ENCODE measurements at regions not wholly inside any gene's neighbourhood (a gene's known extent, or its start where the extent isn't known, plus 50 kb on each side); places are given as distances from the start of the nearest gene placed in this dataset.

GRCh38 chr19:30123611-30124010 lies 181.6 kb downstream of the URI1 start:
- DNase-seq: no peak
- TF ChIP-seq EZH2 (optimal IDR thresholded peaks at IDR 0.05; ENCODE audit: low read depth, low read length) (no peak), CTCF (IDR thresholded peaks at IDR 0.05; ENCODE audit: low read length) (no peak), EZH2phosphoT487 (IDR thresholded peaks at IDR 0.05; ENCODE audit: low read length) (no peak)
- Histone ChIP-seq H3K9me2 (replicated peaks; ENCODE audit: insufficient read depth, low read length) (no peaks in the 10 kb centered on the region), H2AFZ (ENCODE audit: low read length) (no peak overlapping the region), H3K9ac (ENCODE audit: low read length) (no peak overlapping the region), H3K4me3 (ENCODE audit: low read length) (no peak overlapping the region), H3K27ac (ENCODE audit: low read length) (no peak overlapping the region), H3F3A (ENCODE audit: insufficient read depth, low read length) (no peaks in the 10 kb centered on the region), H3K9me3 (replicated peaks; ENCODE audit: insufficient read depth, low read length) (no peaks in the 10 kb centered on the region), H3K36me3 (replicated peaks; ENCODE audit: insufficient read depth, low read length) (no peaks in the 10 kb centered on the region), H3K27me3 (replicated peaks; ENCODE audit: insufficient read depth, low read length) (peaks cover 56% of the 10 kb centered on the region), H3K4me1 (ENCODE audit: low read length) (no peaks in the 10 kb centered on the region), H4K20me1 (ENCODE audit: insufficient read depth, low read length) (no peaks in the 10 kb centered on the region), H3K4me2 (ENCODE audit: low read depth, low read length) (no peak overlapping the region), H3K79me2 (ENCODE audit: low read length) (no peaks in the 10 kb centered on the region)

GRCh38 chr19:30128211-30128610 lies 186.2 kb downstream of the URI1 start:
- H3K79me2 ChIP-seq (ENCODE audit: low read length): no peaks in the 10 kb centered on the region
- no peak for TF ChIP-seq EZH2phosphoT487 (IDR thresholded peaks at IDR 0.05; ENCODE audit: low read length)
- TF ChIP-seq EZH2 (optimal IDR thresholded peaks at IDR 0.05; ENCODE audit: low read depth, low read length): no peak
- TF ChIP-seq CTCF (IDR thresholded peaks at IDR 0.05; ENCODE audit: low read length): no peak
- no peaks in the 10 kb centered on the region for H4K20me1 ChIP-seq (ENCODE audit: insufficient read depth, low read length)
- no peaks in the 10 kb centered on the region for H3K9me2 ChIP-seq (replicated peaks; ENCODE audit: insufficient read depth, low read length)
- H3F3A ChIP-seq (ENCODE audit: insufficient read depth, low read length): no peaks in the 10 kb centered on the region
- no peak overlapping the region for H3K9ac ChIP-seq (ENCODE audit: low read length)
- H3K4me1 ChIP-seq (ENCODE audit: low read length): no peaks in the 10 kb centered on the region
- H3K27ac ChIP-seq (ENCODE audit: low read length): no peak overlapping the region
- H2AFZ ChIP-seq (ENCODE audit: low read length): no peak overlapping the region
- no peak overlapping the region for H3K4me3 ChIP-seq (ENCODE audit: low read length)
- DNase-seq: no peak
- no peak overlapping the region for H3K4me2 ChIP-seq (ENCODE audit: low read depth, low read length)
- H3K9me3 ChIP-seq (replicated peaks; ENCODE audit: insufficient read depth, low read length): no peaks in the 10 kb centered on the region
- peaks cover 55% of the 10 kb centered on the region for H3K27me3 ChIP-seq (replicated peaks; ENCODE audit: insufficient read depth, low read length)
- no peaks in the 10 kb centered on the region for H3K36me3 ChIP-seq (replicated peaks; ENCODE audit: insufficient read depth, low read length)

GRCh38 chr19:30130356-30131122 lies 188.5 kb downstream of the URI1 start:
- no peaks in the 10 kb centered on the region for H3K9me2 ChIP-seq (replicated peaks; ENCODE audit: insufficient read depth, low read length)
- no peak overlapping the region for H3K4me3 ChIP-seq (ENCODE audit: low read length)
- H3K9ac ChIP-seq (ENCODE audit: low read length): no peak overlapping the region
- no peaks in the 10 kb centered on the region for H3F3A ChIP-seq (ENCODE audit: insufficient read depth, low read length)
- no peak overlapping the region for H3K4me2 ChIP-seq (ENCODE audit: low read depth, low read length)
- no peaks in the 10 kb centered on the region for H3K4me1 ChIP-seq (ENCODE audit: low read length)
- H4K20me1 ChIP-seq (ENCODE audit: insufficient read depth, low read length): no peaks in the 10 kb centered on the region
- peaks cover 56% of the 10 kb centered on the region for H3K27me3 ChIP-seq (replicated peaks; ENCODE audit: insufficient read depth, low read length)
- H3K9me3 ChIP-seq (replicated peaks; ENCODE audit: insufficient read depth, low read length): no peaks in the 10 kb centered on the region
- TF ChIP-seq CTCF (IDR thresholded peaks at IDR 0.05; ENCODE audit: low read length): no peak
- no peak for TF ChIP-seq EZH2 (optimal IDR thresholded peaks at IDR 0.05; ENCODE audit: low read depth, low read length)
- TF ChIP-seq EZH2phosphoT487 (IDR thresholded peaks at IDR 0.05; ENCODE audit: low read length): no peak
- DNase-seq: no peak
- no peak overlapping the region for H3K27ac ChIP-seq (ENCODE audit: low read length)
- no peaks in the 10 kb centered on the region for H3K36me3 ChIP-seq (replicated peaks; ENCODE audit: insufficient read depth, low read length)
- no peaks in the 10 kb centered on the region for H3K79me2 ChIP-seq (ENCODE audit: low read length)
- H2AFZ ChIP-seq (ENCODE audit: low read length): no peak overlapping the region

Data from MM.1S (cell line).